Thymus (tissue), 11 donors: ENCODE measurements at regions not wholly inside any gene's neighbourhood (a gene's known extent, or its start where the extent isn't known, plus 50 kb on each side); places are given as distances from the start of the nearest gene placed in this dataset.

Experiments used
- DNase-seq, 9 donors: peaks; one replicate each; pipeline ENCODE4 v3.0.0-alpha.2; 2013; ENCODE audit warnings: low spot score in 9 of 9, low read depth in 6 of 9, missing footprints in 1 of 9
- H3K27ac ChIP-seq, 2 donors: one replicate each; pipeline ENCODE4 v1.5.1; 2013; ENCODE audit warnings: control low read depth in 1 of 2, low read depth in 1 of 2, low read length in 1 of 2, mild to moderate bottlenecking in 1 of 2, moderate library complexity in 1 of 2
- H3K27me3 ChIP-seq, 2 donors: one replicate each; pipeline ENCODE4 v1.5.1; 2013; ENCODE audit warnings: low read length in 1 of 2; ENCODE audit not compliant: control insufficient read depth in 2 of 2, insufficient read depth in 1 of 2
- H3K36me3 ChIP-seq, 2 donors: one replicate each; pipeline ENCODE4 v1.5.1; 2013; ENCODE audit warnings: low read length in 1 of 2, mild to moderate bottlenecking in 1 of 2, moderate library complexity in 1 of 2; ENCODE audit not compliant: control insufficient read depth in 2 of 2, insufficient read depth in 2 of 2
- H3K4me1 ChIP-seq, 2 donors: one replicate each; pipeline ENCODE4 v1.5.1; 2013; ENCODE audit warnings: low read length in 2 of 2; ENCODE audit not compliant: control insufficient read depth in 2 of 2, insufficient read depth in 2 of 2
- H3K4me3 ChIP-seq, 2 donors: one replicate each; pipeline ENCODE4 v1.5.1; 2013; ENCODE audit warnings: low read length in 2 of 2, control low read depth in 1 of 2, mild to moderate bottlenecking in 1 of 2
- H3K9me3 ChIP-seq, 2 donors: one replicate each; pipeline ENCODE4 v1.5.1; 2013; ENCODE audit warnings: low read length in 1 of 2, mild to moderate bottlenecking in 1 of 2; ENCODE audit not compliant: control insufficient read depth in 2 of 2, insufficient read depth in 1 of 2
- WGBS: extraction: QIAGEN DNeasy Blood & Tissue Kit; methylation state at CpG from one replicate; pipeline ENCODE4 v1.1.7; 2013; 5-methylcytosine and 5-hydroxymethylcytosine counted together
- donor health status: healthy.

DNA sequence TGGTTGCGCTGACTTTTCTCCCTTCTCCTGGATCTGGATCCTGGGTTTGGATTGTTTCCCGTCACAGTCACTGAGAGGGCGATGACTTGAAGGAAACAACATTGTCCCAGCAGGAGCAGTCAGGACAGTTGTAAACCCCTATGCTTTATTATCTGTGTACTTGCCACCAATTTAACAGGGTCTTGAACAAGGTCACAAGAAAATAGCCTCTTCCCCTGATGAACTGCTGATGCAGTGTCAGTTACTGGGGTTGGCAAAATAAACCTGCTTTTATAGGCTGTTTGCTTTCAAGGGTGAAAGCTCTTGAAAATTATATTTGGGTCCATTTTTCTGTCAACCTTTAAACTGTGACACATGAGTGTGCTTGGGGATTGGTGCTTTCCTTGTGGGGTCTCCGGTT, 238.9 kb downstream of the ACTR3B start:
- H3K27me3 ChIP-seq: no peaks in the 10 kb centered on the region
- WGBS: 81% methylated on average over 4 of the region's 4 CpGs
- no peak for DNase-seq
- H3K9me3 ChIP-seq: peaks cover 2 to 13% of the 10 kb centered on the region in 2 donors
- H3K36me3 ChIP-seq: no peaks in the 10 kb centered on the region
- H3K4me3 ChIP-seq: no peak overlapping the region
- H3K4me1 ChIP-seq: no peaks in the 10 kb centered on the region
- H3K27ac ChIP-seq: no peak overlapping the region

GRCh38 chr7:153002115-153002514, 242.6 kb downstream of the ACTR3B start:
- Histone ChIP-seq H3K9me3 (peaks cover 2 to 13% of the 10 kb centered on the region in 2 donors), H3K27ac (no peak overlapping the region), H3K36me3 (no peaks in the 10 kb centered on the region), H3K4me3 (no peak overlapping the region), H3K4me1 (no peaks in the 10 kb centered on the region), H3K27me3 (no peaks in the 10 kb centered on the region)
- 82% methylated on average over 1 of the region's 1 CpG for WGBS
- DNase-seq: no peak

- H3K4me3 ChIP-seq: no peak overlapping the region
- WGBS: 93% methylated on average over 5 of the region's 5 CpGs
Measured at GRCh38 chr7:153002572-153002971, 243.0 kb downstream of the ACTR3B start.

DNA sequence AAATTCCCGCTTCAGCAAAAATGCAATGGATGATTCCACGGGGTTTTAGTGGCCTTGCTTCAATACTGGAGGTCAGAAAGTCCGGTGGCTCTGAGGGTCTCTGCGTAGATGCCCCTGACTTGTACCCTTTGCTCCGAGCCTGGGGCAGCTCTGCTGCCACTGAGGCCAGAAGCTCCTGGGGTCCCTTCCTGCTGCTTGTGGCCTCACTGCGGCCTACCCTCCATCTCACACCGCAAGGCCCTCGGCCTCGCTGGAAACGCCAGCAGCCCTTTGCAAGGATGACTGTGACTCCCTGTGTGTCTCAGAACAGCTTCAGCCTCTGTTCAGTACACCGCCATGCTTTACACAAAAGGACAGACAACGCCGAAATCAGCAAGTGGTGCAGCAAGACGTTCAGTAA, 244.8 kb downstream of the ACTR3B start:
- WGBS: 92% methylated on average over 14 of the region's 14 CpGs
- H3K4me1 ChIP-seq: no peaks in the 10 kb centered on the region
- no peak for DNase-seq
- no peaks in the 10 kb centered on the region for H3K27me3 ChIP-seq
- H3K36me3 ChIP-seq: no peaks in the 10 kb centered on the region
- H3K27ac ChIP-seq: no peak overlapping the region
- H3K9me3 ChIP-seq: peaks cover 3 to 13% of the 10 kb centered on the region in 2 donors
- no peak overlapping the region for H3K4me3 ChIP-seq

More at GRCh38 chr7:153002572-153002971, 243.0 kb downstream of the ACTR3B start:
- DNase-seq: no peak
- H3K4me1 ChIP-seq: no peaks in the 10 kb centered on the region
- no peak overlapping the region for H3K27ac ChIP-seq
- H3K27me3 ChIP-seq: no peaks in the 10 kb centered on the region
- H3K9me3 ChIP-seq: peaks cover 2 to 13% of the 10 kb centered on the region in 2 donors
- no peaks in the 10 kb centered on the region for H3K36me3 ChIP-seq

GRCh38 chr7:153005750-153006435, 246.3 kb downstream of the ACTR3B start:
- Histone ChIP-seq H3K4me1 (no peaks in the 10 kb centered on the region), H3K27me3 (no peaks in the 10 kb centered on the region), H3K36me3 (no peaks in the 10 kb centered on the region), H3K27ac (no peak overlapping the region), H3K4me3 (no peak overlapping the region), H3K9me3 (peaks cover 1 to 3% of the 10 kb centered on the region in 2 donors)
- no peak for DNase-seq
- WGBS: 82% methylated on average over 10 of the region's 10 CpGs

GRCh38 chr7:153006452-153006851, 246.9 kb downstream of the ACTR3B start:
- no peak overlapping the region for H3K27ac ChIP-seq

GRCh38 chr7:153006911-153007310, 247.4 kb downstream of the ACTR3B start:
- Histone ChIP-seq H3K27ac (no peak overlapping the region), H3K27me3 (no peaks in the 10 kb centered on the region), H3K4me3 (no peak overlapping the region), H3K9me3 (peaks cover 0 to 2% of the 10 kb centered on the region in 2 donors), H3K4me1 (no peaks in the 10 kb centered on the region), H3K36me3 (no peaks in the 10 kb centered on the region)
- WGBS: 94% methylated on average over 8 of the region's 8 CpGs
- no peak for DNase-seq

More at GRCh38 chr7:153006452-153006851, 246.9 kb downstream of the ACTR3B start:
- Histone ChIP-seq H3K4me3 (no peak overlapping the region), H3K9me3 (peaks cover 0 to 2% of the 10 kb centered on the region in 2 donors), H3K4me1 (no peaks in the 10 kb centered on the region), H3K36me3 (no peaks in the 10 kb centered on the region), H3K27me3 (no peaks in the 10 kb centered on the region)
- 93% methylated on average over 2 of the region's 2 CpGs for whole genome bisulfite sequencing
- DNase-seq: no peak

DNA sequence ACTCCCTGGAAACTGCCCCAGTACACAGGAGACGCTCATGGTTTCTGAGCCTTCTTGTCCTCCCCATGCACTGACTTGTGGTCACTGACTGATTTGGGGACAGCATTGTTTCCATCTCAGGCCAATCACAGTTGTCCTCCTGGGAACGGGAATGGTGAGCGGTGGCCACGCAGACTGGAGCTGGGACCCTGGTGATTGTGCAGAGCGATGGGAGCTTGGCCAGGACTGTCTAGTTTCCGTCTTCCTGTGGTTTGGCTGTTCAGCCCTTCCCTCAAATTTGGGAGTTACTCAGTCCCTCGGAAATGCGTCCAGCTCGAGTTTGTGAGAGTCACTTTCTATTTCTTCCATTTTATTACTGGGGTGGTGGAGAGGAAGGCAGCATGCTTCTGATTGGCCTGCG, 250.9 kb downstream of the ACTR3B start:
- WGBS: 91% methylated on average over 10 of the region's 10 CpGs
- H3K4me3 ChIP-seq: no peak overlapping the region

DNA sequence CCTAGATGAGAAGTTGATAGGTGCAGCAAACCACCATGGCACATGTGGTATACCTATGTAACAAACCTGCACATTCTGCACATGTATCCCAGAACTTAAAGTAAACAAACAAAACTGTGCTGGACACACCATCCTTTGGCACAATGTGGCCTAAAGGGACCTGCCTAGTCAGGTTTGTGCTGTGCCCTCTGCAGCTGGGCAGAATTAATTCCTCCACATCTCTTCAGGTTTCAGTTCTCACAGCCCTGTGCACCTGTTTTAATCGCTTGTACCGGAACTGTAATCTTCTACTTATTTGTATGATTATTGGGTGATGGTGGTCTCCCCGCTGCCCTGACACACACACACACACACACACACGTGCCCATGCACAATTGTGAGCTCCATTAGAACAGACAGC, 252.7 kb downstream of the ACTR3B start:
- Histone ChIP-seq H3K4me3 (no peak overlapping the region), H3K27ac (no peak overlapping the region), H3K36me3 (no peaks in the 10 kb centered on the region), H3K27me3 (no peaks in the 10 kb centered on the region), H3K4me1 (no peaks in the 10 kb centered on the region), H3K9me3 (peaks cover 2 to 3% of the 10 kb centered on the region in 2 donors)
- WGBS: 87% methylated on average over 4 of the region's 4 CpGs
- DNase-seq: no peak

More for the DNA sequence above, 250.9 kb downstream of the ACTR3B start:
- no peak for DNase-seq
- Histone ChIP-seq H3K27ac (no peak overlapping the region), H3K27me3 (no peaks in the 10 kb centered on the region), H3K9me3 (peaks cover 2 to 3% of the 10 kb centered on the region in 2 donors), H3K36me3 (no peaks in the 10 kb centered on the region), H3K4me1 (no peaks in the 10 kb centered on the region)
